IMR-90 (cell line): ENCODE measurements at regions not wholly inside any gene's neighbourhood (a gene's known extent, or its start where the extent isn't known, plus 50 kb on each side); places are given as distances from the start of the nearest gene placed in this dataset.

Source experiments
- CHD1 ChIP-seq: IDR thresholded peaks from 2 replicates; pipeline ENCODE4 v1.6.1; 2012; ENCODE audit warnings: low read depth, low read length, improper control_type of control experiment
- FOS ChIP-seq: fragments of 150-350 bp; IDR thresholded peaks from 2 replicates; pipeline ENCODE4 v1.6.1; 2016; ENCODE audit warnings: low read depth, low read length
- MAZ ChIP-seq: IDR thresholded peaks from 2 replicates; pipeline ENCODE4 v1.6.1; 2012; ENCODE audit warnings: low read depth, mild to moderate bottlenecking, low read length, improper control_type of control experiment, moderate library complexity, borderline replicate concordance
- POLR2A ChIP-seq: IDR thresholded peaks from 2 replicates; pipeline ENCODE4 v1.6.1; 2012; ENCODE audit warnings: mild to moderate bottlenecking, low read depth, low read length
- RFX5 ChIP-seq: IDR thresholded peaks from 2 replicates; pipeline ENCODE4 v1.8.0; 2012; ENCODE audit warnings: low read depth, mild to moderate bottlenecking, low read length, moderate library complexity
- SMC3 ChIP-seq: fragments of 150-350 bp; IDR thresholded peaks from 2 replicates; pipeline ENCODE4 v1.6.1; 2016; ENCODE audit warnings: low read depth, mild to moderate bottlenecking, antibody characterized with exemption, low read length, moderate library complexity
- TF ChIP-seq, protein P1 (sequence below): conservative IDR thresholded peaks from 2 replicates; pipeline ENCODE4 v1.5.1; 2012; ENCODE audit warnings: mild to moderate bottlenecking, low read depth, low read length, improper control_type of control experiment
- TF ChIP-seq, protein P2 (sequence below): fragments of 150-350 bp; IDR thresholded peaks from 2 replicates; pipeline ENCODE4 v1.6.1; 2017; ENCODE audit warnings: mild to moderate bottlenecking, antibody characterized with exemption, low read length, low read depth

DNA sequence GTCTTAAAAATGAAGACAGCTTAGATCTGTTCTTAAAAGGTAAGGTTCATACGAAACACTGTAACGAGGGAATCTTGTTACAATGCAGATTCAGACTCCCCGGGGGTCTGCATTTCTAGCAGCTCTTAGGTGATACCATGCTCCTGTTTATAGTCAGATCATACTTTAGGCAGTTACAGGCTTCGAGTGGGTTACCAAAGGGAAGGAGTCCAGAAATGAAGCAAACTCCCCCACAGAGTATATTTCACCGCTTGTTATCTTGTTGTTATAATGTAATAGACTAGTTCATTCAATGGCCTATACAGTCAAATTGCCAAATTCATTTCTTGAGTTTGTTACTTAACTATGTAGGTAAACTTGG lies 601.1 kb downstream of the USP25 start:
- TF ChIP-seq CHD1: no peak
- TF ChIP-seq, protein P1, sequence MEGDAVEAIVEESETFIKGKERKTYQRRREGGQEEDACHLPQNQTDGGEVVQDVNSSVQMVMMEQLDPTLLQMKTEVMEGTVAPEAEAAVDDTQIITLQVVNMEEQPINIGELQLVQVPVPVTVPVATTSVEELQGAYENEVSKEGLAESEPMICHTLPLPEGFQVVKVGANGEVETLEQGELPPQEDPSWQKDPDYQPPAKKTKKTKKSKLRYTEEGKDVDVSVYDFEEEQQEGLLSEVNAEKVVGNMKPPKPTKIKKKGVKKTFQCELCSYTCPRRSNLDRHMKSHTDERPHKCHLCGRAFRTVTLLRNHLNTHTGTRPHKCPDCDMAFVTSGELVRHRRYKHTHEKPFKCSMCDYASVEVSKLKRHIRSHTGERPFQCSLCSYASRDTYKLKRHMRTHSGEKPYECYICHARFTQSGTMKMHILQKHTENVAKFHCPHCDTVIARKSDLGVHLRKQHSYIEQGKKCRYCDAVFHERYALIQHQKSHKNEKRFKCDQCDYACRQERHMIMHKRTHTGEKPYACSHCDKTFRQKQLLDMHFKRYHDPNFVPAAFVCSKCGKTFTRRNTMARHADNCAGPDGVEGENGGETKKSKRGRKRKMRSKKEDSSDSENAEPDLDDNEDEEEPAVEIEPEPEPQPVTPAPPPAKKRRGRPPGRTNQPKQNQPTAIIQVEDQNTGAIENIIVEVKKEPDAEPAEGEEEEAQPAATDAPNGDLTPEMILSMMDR: no peak
- TF ChIP-seq FOS: no peak
- no peak for TF ChIP-seq POLR2A
- TF ChIP-seq, protein P2, sequence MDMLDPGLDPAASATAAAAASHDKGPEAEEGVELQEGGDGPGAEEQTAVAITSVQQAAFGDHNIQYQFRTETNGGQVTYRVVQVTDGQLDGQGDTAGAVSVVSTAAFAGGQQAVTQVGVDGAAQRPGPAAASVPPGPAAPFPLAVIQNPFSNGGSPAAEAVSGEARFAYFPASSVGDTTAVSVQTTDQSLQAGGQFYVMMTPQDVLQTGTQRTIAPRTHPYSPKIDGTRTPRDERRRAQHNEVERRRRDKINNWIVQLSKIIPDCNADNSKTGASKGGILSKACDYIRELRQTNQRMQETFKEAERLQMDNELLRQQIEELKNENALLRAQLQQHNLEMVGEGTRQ: no peak
- TF ChIP-seq SMC3: no peak
- no peak for TF ChIP-seq MAZ
- no peak for TF ChIP-seq RFX5
